Naive B cell (primary cell): ENCODE measurements at regions not wholly inside any gene's neighbourhood (a gene's known extent, or its start where the extent isn't known, plus 50 kb on each side); places are given as distances from the start of the nearest gene placed in this dataset.
"Not testable (repeated sequence)": the region's sequence is repeated elsewhere in the genome, so short reads cannot be mapped to it uniquely, and the experiment has no call there.

Experiments used
- ATAC-seq, 2 donors: fragments of 150-1000 bp; cut with Tn5 transposase; 2 replicates each; pipeline ENCODE4 v1.10.0; 2021; ENCODE audit warnings: low read depth in 2 of 2, mild to moderate bottlenecking in 2 of 2, moderate library complexity in 2 of 2
- DNase-seq: peaks from one replicate; pipeline ENCODE4 v3.0.0; 2022
- H3K27ac Mint-ChIP-seq, 6 donors: one replicate each; pipeline ENCODE4 v1.8.0; 2020 to 2022; ENCODE audit warnings: mild to moderate bottlenecking in 6 of 6, mixed read lengths in 6 of 6, moderate library complexity in 5 of 6, inconsistent platforms in 2 of 6
- H3K27me3 Mint-ChIP-seq, 3 donors: one replicate each; pipeline ENCODE4 v1.8.0; 2021 to 2022; ENCODE audit warnings: mixed read lengths in 3 of 3, mild to moderate bottlenecking in 1 of 3
- H3K36me3 Mint-ChIP-seq, 2 donors: one replicate each; pipeline ENCODE4 v1.8.0; 2020 to 2022; ENCODE audit warnings: mixed read lengths in 2 of 2, inconsistent platforms in 1 of 2, mild to moderate bottlenecking in 1 of 2
- H3K4me1 Mint-ChIP-seq, 3 donors: one replicate each; pipeline ENCODE4 v1.8.0; 2020 to 2022; ENCODE audit warnings: mixed read lengths in 3 of 3, inconsistent platforms in 1 of 3, mild to moderate bottlenecking in 1 of 3, moderate library complexity in 1 of 3
- H3K4me3 Mint-ChIP-seq, 8 donors: one replicate each; pipeline ENCODE4 v1.8.0; 2020 to 2022; ENCODE audit warnings: mild to moderate bottlenecking in 8 of 8, mixed read lengths in 8 of 8, moderate library complexity in 8 of 8, inconsistent platforms in 2 of 8
- H3K9me3 Mint-ChIP-seq, 7 donors: one replicate each; pipeline ENCODE4 v1.8.0; 2020 to 2022; ENCODE audit warnings: mixed read lengths in 7 of 7, mild to moderate bottlenecking in 5 of 7, inconsistent platforms in 2 of 7, moderate library complexity in 1 of 7

DNA sequence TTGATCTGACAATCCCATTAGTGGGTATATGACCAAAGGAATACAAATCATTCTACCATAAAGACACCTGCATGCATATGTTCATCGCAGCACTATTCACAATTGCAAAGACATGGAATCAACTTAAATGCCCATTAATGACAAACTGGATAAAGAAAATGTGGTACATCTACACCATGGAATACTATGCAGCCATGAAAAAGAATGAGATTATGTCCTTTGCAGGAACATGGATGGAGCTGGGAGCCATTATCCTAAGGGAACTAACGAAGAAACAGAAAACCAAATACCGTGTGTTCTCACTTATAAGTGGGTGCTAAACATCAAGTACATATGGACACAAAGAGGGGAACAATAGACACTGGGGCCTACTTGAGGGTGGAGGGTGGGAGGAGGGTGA lies 74.1 kb upstream of the PTHLH start:
- H3K27ac Mint-ChIP-seq, ATAC-seq, H3K4me3 Mint-ChIP-seq, DNase-seq, H3K4me1 Mint-ChIP-seq, H3K36me3 Mint-ChIP-seq: not testable (repeated sequence)
- Mint-ChIP-seq H3K9me3 (peaks cover 2 to 32% (median 15%) of the 10 kb centered on the region in 7 donors), H3K27me3 (peaks cover 0 to 10% (median 6%) of the 10 kb centered on the region in 3 donors)

DNA sequence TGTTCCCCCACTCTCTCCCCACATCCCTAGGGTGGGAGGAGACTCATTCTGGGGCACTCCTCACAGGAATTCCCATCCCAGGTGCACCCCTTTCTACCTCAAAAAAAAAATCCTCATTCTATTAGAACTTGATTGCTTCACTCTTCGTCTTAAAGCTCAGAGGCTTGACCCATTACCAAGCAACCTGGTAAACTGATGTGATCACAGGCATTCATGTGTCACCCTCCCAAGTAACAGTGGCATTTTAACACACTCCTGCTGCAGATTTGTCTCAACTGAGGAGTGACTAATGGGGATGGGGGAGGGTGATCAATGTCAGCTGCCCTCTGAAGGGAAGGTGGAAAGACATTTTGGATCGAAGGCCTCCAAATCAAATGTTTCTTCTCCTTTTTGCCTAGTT lies 78.1 kb upstream of the PTHLH start:
- no peak for ATAC-seq
- Mint-ChIP-seq H3K4me3 (no peak overlapping the region), H3K4me1 (no peaks in the 10 kb centered on the region)

DNA sequence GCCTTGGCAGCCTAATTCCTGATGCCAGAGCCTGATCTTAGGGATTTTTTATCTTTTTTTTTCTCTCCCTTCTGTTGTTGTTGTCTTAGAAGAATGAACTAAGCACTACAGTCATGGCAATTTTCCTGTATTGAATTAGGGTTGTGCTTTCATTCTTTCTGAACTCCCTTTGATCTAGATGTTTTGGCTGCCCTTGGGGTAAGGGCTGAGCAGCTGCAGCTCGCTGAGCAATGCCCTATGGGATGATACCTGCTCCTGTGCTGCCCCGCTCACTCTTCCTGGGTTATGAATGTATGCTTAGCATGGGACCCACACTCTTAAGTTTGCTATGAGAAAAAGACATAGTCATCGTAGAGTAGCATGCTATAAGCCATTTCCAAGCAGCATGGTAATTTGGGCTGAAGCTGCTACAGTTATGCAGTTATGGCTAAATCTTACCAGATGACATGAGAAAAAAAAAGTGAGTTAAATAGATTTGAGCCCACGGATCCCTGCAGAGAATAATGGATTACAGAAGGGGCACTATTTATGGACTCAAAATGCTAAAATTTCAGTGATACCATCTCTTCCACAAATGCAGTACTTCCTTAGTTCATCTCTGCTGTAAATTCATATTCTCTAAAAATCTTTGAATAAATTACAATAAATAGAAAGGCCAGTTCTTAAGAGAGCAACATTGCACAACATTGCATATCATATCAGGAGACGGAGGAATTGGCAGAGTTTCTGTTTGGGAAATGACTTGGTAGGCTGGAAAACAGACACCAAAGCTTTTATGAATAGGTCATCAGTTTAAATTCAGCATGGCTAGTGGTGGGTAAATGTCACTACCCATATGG lies 79.2 kb upstream of the PTHLH start:
- ATAC-seq (no peak), DNase-seq (no peak)
- peaks cover 0 to 13% (median 10%) of the 10 kb centered on the region in 3 donors for H3K27me3 Mint-ChIP-seq
- no peak overlapping the region for H3K27ac Mint-ChIP-seq
- H3K9me3 Mint-ChIP-seq, result peaks cover 0 to 13% (median 6%) of the 10 kb centered on the region in 7 donors
- no peak overlapping the region for H3K4me3 Mint-ChIP-seq
- H3K36me3 Mint-ChIP-seq, result no peaks in the 10 kb centered on the region
- no peaks in the 10 kb centered on the region for H3K4me1 Mint-ChIP-seq

More for the DNA sequence above, 78.1 kb upstream of the PTHLH start:
- peak overlapping the region in 1 of 6 donors; percentile 85 for H3K27ac Mint-ChIP-seq
- no peak for DNase-seq
- H3K9me3 Mint-ChIP-seq, result peaks cover 2 to 24% (median 10%) of the 10 kb centered on the region in 7 donors
- H3K27me3 Mint-ChIP-seq, result peaks cover 0 to 13% (median 9%) of the 10 kb centered on the region in 3 donors
- no peaks in the 10 kb centered on the region for H3K36me3 Mint-ChIP-seq

GRCh38 chr12:28053564-28053963 lies 81.0 kb upstream of the PTHLH start:
- Mint-ChIP-seq H3K27ac (no peak overlapping the region), H3K36me3 (no peaks in the 10 kb centered on the region), H3K9me3 (peaks cover 0 to 3% (median 0%) of the 10 kb centered on the region in 7 donors), H3K27me3 (peaks cover 0 to 13% (median 4%) of the 10 kb centered on the region in 3 donors), H3K4me3 (no peak overlapping the region), H3K4me1 (no peaks in the 10 kb centered on the region)
- DNase-seq, result no peak
- no peak for ATAC-seq

GRCh38 chr12:28054583-28054982 lies 82.0 kb upstream of the PTHLH start:
- H3K27me3 Mint-ChIP-seq, result peaks cover 0 to 5% (median 4%) of the 10 kb centered on the region in 3 donors
- DNase-seq, result no peak

DNA sequence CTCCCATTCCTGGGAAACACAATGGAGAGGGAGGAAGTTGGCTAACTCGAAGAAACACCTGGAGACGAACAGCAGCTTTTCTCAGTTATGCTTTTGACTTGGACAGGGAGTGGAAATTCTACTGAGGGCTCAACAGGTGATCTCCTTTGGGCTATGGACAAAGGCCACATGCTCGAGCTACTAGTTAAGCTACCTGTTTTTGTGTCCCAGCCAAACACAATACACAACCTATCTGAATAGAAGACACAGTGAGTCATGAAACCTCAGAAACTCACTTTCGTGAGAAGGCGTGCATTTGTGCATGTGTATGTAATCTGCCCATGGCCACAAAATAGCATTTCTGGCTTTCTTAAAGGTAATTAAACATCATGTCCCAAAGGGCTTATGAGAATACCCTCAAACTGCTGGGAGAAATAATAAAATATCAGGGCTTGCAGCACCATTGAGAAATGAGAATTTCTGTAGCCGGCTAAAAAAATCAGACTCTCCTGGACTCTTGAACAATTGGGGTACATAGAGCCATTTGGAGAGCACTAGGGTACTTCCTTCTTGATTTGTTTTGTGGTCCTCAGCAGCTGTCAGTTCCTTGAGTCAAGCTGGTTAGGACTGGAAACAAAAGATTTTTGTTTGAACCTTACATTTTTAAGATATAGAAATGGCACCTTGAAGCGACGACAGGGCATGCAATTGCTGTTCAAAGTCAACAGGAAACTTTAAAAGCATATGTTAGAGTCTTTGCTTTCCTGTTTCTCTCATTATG lies 85.5 kb upstream of the PTHLH start:
- Mint-ChIP-seq H3K36me3 (no peaks in the 10 kb centered on the region), H3K9me3 (peaks cover 0 to 4% (median 0%) of the 10 kb centered on the region in 7 donors), H3K4me3 (no peak overlapping the region), H3K27ac (no peak overlapping the region), H3K4me1 (no peaks in the 10 kb centered on the region), H3K27me3 (peaks cover 5 to 11% (median 8%) of the 10 kb centered on the region in 3 donors)
- ATAC-seq, result no peak
- DNase-seq, result no peak

More at GRCh38 chr12:28054583-28054982, 82.0 kb upstream of the PTHLH start:
- H3K9me3 Mint-ChIP-seq, result peaks cover 0 to 2% (median 0%) of the 10 kb centered on the region in 7 donors
- no peak for ATAC-seq
- peak overlapping the region in 1 of 6 donors; percentile 3 for H3K27ac Mint-ChIP-seq
- no peaks in the 10 kb centered on the region for H3K36me3 Mint-ChIP-seq
- no peak overlapping the region for H3K4me3 Mint-ChIP-seq
- no peaks in the 10 kb centered on the region for H3K4me1 Mint-ChIP-seq

DNA sequence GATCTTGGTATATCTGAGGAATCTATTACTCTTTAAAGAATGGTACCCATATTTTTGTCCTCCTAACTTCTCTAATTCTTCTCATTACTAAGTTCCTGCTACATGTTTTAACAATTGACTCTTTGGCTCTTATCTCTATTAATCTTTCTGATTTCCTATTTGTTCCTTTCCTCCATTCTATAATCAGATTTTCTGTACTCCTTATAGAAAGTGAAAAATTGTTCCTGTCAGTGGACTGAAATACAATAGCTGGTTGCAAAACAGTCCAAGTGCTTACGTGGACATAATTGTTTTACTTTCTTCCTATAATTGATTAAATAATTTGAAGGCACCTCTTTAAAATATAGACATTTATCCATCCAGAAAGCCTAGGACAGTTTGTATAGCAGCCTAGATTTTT lies 86.7 kb upstream of the PTHLH start:
- DNase-seq (no peak), ATAC-seq (no peak)
- H3K4me1 Mint-ChIP-seq, result no peaks in the 10 kb centered on the region
- H3K27me3 Mint-ChIP-seq, result peaks cover 5 to 11% (median 8%) of the 10 kb centered on the region in 3 donors
- H3K9me3 Mint-ChIP-seq, result peaks cover 0 to 4% (median 0%) of the 10 kb centered on the region in 7 donors
- H3K4me3 Mint-ChIP-seq, result no peak overlapping the region
- no peak overlapping the region for H3K27ac Mint-ChIP-seq
- H3K36me3 Mint-ChIP-seq, result no peaks in the 10 kb centered on the region

GRCh38 chr12:28059668-28060067 lies 87.1 kb upstream of the PTHLH start:
- Mint-ChIP-seq H3K27me3 (peaks cover 5 to 11% (median 8%) of the 10 kb centered on the region in 3 donors), H3K4me1 (no peaks in the 10 kb centered on the region), H3K36me3 (no peaks in the 10 kb centered on the region), H3K9me3 (peaks cover 0 to 4% (median 0%) of the 10 kb centered on the region in 7 donors), H3K4me3 (no peak overlapping the region), H3K27ac (no peak overlapping the region)
- no peak for ATAC-seq
- no peak for DNase-seq

- no peak overlapping the region for H3K4me3 Mint-ChIP-seq
- ATAC-seq, result no peak
- DNase-seq, result no peak
- no peaks in the 10 kb centered on the region for H3K36me3 Mint-ChIP-seq
- no peak overlapping the region for H3K27ac Mint-ChIP-seq
- peaks cover 5 to 8% (median 6%) of the 10 kb centered on the region in 3 donors for H3K27me3 Mint-ChIP-seq
- peaks cover 0 to 4% (median 0%) of the 10 kb centered on the region in 7 donors for H3K9me3 Mint-ChIP-seq
- H3K4me1 Mint-ChIP-seq, result no peaks in the 10 kb centered on the region
Measured at GRCh38 chr12:28060871-28061270, 88.3 kb upstream of the PTHLH start.

DNA sequence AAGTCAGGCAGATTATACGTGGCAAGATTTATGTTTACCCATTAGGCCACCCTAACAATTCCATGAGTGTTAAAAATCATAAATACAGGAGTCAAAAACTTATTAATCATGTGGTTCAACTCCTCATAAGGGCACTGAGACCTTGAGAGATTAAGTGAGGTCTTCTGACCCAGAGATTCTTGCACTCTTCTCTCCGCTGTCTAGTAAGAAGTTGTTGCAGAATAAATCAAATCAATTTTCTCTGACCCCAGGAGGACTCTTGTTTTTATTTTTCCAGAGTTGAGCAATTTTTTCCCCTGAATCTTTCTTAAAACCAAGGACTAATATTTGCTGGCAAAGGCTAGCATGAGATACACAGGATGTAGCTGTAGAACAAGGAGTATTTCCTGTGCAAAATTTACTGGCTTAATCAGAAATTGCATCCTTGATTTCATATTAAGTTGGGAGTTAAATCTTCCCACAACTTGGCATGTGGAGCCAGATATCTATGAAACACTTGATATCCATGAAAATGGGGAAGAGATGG lies 90.9 kb upstream of the PTHLH start:
- Mint-ChIP-seq H3K4me1 (no peaks in the 10 kb centered on the region), H3K4me3 (no peak overlapping the region), H3K36me3 (no peaks in the 10 kb centered on the region), H3K27ac (no peak overlapping the region), H3K27me3 (peaks cover 5 to 8% (median 6%) of the 10 kb centered on the region in 3 donors), H3K9me3 (peaks cover 0 to 4% (median 0%) of the 10 kb centered on the region in 7 donors)
- ATAC-seq (no peak), DNase-seq (no peak)

DNA sequence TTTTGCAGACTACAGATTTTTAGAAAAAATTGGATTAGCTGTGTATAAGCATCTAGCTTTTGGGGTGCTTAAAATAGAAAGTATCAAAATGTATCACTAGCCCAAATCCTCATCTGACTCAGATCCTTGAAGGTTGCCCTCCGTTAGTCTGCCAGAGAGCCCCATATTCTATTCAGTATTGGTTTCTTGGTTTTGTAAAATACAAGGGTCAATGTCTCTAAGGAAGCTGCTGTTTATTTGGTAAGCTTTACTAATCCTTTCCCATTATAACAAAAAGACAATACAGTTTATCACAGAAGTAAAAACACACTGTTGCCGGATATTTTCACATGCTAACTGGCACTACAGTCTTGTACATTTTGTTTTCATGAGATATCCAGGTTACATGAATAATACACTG lies 92.8 kb upstream of the PTHLH start:
- DNase-seq (no peak), ATAC-seq (no peak)
- no peak overlapping the region for H3K27ac Mint-ChIP-seq
- H3K9me3 Mint-ChIP-seq, result peaks cover 0 to 6% (median 3%) of the 10 kb centered on the region in 7 donors
- no peaks in the 10 kb centered on the region for H3K36me3 Mint-ChIP-seq
- H3K4me1 Mint-ChIP-seq, result no peaks in the 10 kb centered on the region
- H3K4me3 Mint-ChIP-seq, result no peak overlapping the region
- H3K27me3 Mint-ChIP-seq, result peaks cover 5 to 8% (median 6%) of the 10 kb centered on the region in 3 donors

DNA sequence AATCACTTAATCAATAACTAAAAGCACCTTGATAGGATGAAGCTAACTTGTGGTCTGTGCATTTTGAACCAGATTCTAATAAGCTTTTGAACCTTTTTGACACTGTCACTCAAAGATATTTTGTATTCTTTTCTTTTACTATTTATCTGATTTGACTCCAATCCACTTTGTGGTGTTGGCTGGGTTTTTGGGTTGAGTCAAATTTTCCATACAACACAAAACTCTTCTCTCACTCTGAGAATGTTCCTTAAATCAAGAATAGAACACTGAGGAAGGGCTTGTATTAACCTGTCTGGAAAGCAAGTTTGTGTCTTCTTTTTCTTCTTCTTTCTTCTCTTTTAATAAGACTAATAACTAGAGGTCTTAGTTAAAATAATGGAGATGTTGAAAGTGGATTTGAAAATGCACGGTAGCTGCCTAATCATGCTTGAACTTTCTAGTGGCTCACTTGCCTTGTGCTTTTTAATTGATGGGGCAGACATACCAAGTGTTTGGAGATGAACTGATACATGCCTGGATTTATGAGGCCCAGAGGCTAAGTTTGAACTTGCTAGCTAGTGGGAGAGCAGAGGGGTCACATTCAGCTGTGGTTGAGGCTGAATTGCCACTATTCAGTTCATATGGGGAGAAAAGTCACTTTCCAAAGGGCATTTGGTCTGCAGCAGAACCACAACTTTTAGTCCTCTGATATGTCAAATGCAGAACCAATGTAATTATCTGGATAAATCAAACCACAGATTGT lies 93.5 kb upstream of the PTHLH start:
- Mint-ChIP-seq H3K36me3 (no peaks in the 10 kb centered on the region), H3K4me1 (no peaks in the 10 kb centered on the region), H3K27ac (no peak overlapping the region), H3K4me3 (no peak overlapping the region), H3K27me3 (peaks cover 2 to 3% (median 3%) of the 10 kb centered on the region in 3 donors), H3K9me3 (peaks cover 0 to 13% (median 6%) of the 10 kb centered on the region in 7 donors)
- DNase-seq (no peak), ATAC-seq (no peak)

DNA sequence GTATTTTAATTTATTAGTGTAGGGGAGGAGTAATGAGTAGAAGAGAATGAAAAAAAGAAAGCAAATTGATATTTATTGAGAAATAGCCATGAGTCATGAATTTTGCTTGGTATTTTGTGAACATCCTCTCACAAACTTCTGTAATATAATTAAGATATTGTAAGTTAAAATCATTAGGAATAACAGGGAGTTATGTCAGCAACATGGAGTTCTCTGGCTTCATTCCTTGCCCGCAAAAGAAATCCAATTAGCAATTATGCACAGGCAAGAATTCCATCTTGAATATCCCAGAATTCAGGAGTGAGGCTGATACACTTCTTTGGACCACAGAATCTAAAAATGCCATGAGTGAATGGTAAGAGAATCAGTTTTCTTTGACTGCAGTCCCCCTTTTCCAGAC lies 94.3 kb upstream of the PTHLH start:
- DNase-seq (no peak), ATAC-seq (no peak)
- Mint-ChIP-seq H3K9me3 (peaks cover 0 to 19% (median 9%) of the 10 kb centered on the region in 7 donors), H3K27me3 (no peaks in the 10 kb centered on the region), H3K36me3 (no peaks in the 10 kb centered on the region), H3K4me3 (no peak overlapping the region), H3K4me1 (no peaks in the 10 kb centered on the region), H3K27ac (no peak overlapping the region)
